Uterus (tissue), 2 donors: ENCODE measurements at regions not wholly inside any gene's neighbourhood (a gene's known extent, or its start where the extent isn't known, plus 50 kb on each side); places are given as distances from the start of the nearest gene placed in this dataset.

Source experiments
- CTCF ChIP-seq, 4 experiments: fragments of 200-600 bp in 2 of 4; fragments of 450-650 bp in 2 of 4; sonication (generic) in 2 of 4; IDR thresholded peaks; one replicate each; pipeline ENCODE4 v1.5.1; 2016 to 2019; ENCODE audit warnings: antibody characterized with exemption in 4 of 4, mild to moderate bottlenecking in 2 of 4, moderate library complexity in 1 of 4
- POLR2A ChIP-seq, 2 donors: fragments of 450-650 bp; IDR thresholded peaks; one replicate each; pipeline ENCODE4 v1.6.1; 2016; ENCODE audit warnings: antibody characterized with exemption in 2 of 2, mild to moderate bottlenecking in 1 of 2, moderate library complexity in 1 of 2

GRCh38 chr10:117673230-117674010 lies 130.9 kb downstream of the EMX2 start:
- TF ChIP-seq POLR2A (IDR thresholded peaks at IDR 0.05): no peak
- TF ChIP-seq CTCF (IDR thresholded peaks at IDR 0.05): no peak
